K562 (cell line): ENCODE measurements at regions not wholly inside any gene's neighbourhood (a gene's known extent, or its start where the extent isn't known, plus 50 kb on each side); places are given as distances from the start of the nearest gene placed in this dataset.

Experiments
- ATAC-seq: fragments of 200-7000 bp; cut with Tn5 transposase; 3 replicates; pipeline ENCODE4 v1.9.1; 2020; ENCODE audit warnings: moderate library complexity
- BruUV-seq: library from RNA; stranded (reverse); fragments of 400-500 nt; replicated peaks from 2 replicates; lab custom pipeline; 2021; lab: Mats Ljungman, UMichigan
- CTCF ChIA-PET: fragments of 300-600 bp; formaldehyde crosslinking; extraction: SDS; loops from one replicate; lab custom pipeline; 2021; ENCODE audit warnings: low intra/inter-chr PET ratio; lab: Yijun Ruan, JAX
- POLR2A ChIA-PET: fragments of 300-600, 350-650 bp; sonication (Branson Sonifier 250); formaldehyde crosslinking; extraction: SDS; loops from one replicate; lab custom pipeline; 2021; ENCODE audit warnings: antibody characterized with exemption, inconsistent platforms; lab: Yijun Ruan, JAX
- DNase-seq, 4 experiments: peaks; one replicate each; pipeline versions ENCODE4 v3.0.0 to v3.0.0-alpha.2; 2011 to 2018; ENCODE audit warnings: low spot score in 3 of 4, mixed read lengths in 3 of 4; ENCODE audit errors: extremely low read depth in 1 of 4
- FAIRE-seq: peaks from 2 replicates; lab custom pipeline; 2011; peaks lifted over from hg19 to GRCh38; lab: Jason Lieb, UNC
- H2AFZ ChIP-seq: 2 replicates; pipeline ENCODE4 v1.6.0; 2011; ENCODE audit warnings: low read depth, low read length, control low read depth, inconsistent platforms
- H3K27ac ChIP-seq: fragments of 200-600 bp; 3 replicates; pipeline ENCODE4 v1.8.0; 2011; ENCODE audit warnings: low read depth, mild to moderate bottlenecking, control low read depth, inconsistent platforms, low read length, moderate library complexity, mixed read lengths; ENCODE audit errors: extremely low read depth
- H3K27me3 ChIP-seq, 2 experiments: fragments of 300-600 bp in 1 of 2; 2 replicates in 1 of 2; 3 replicates in 1 of 2; pipeline versions ENCODE4 v1.6.0 to v1.8.0; 2011; ENCODE audit warnings: inconsistent platforms in 2 of 2, low read length in 2 of 2, mild to moderate bottlenecking in 1 of 2, mixed read lengths in 1 of 2, moderate library complexity in 1 of 2; ENCODE audit not compliant: control insufficient read depth in 2 of 2, insufficient read depth in 2 of 2
- H3K36me3 ChIP-seq: fragments of 300-600 bp; 3 replicates; pipeline ENCODE4 v1.8.0; 2011; ENCODE audit warnings: mild to moderate bottlenecking, low read length, inconsistent platforms; ENCODE audit not compliant: control insufficient read depth, insufficient read depth
- H3K4me1 ChIP-seq, 2 experiments: fragments of 200-600 bp in 1 of 2; replicated peaks in 1 of 2; 2 replicates in 1 of 2; 3 replicates in 1 of 2; pipeline versions ENCODE4 v1.5.1 to v1.8.0; 2011; ENCODE audit warnings: inconsistent platforms in 2 of 2, low read length in 2 of 2, mild to moderate bottlenecking in 1 of 2, mixed read lengths in 1 of 2, moderate library complexity in 1 of 2; ENCODE audit not compliant: control insufficient read depth in 2 of 2, insufficient read depth in 2 of 2
- H3K4me2 ChIP-seq: 2 replicates; pipeline ENCODE4 v1.6.1; 2011; ENCODE audit warnings: low read length, control low read depth, inconsistent platforms, mixed read lengths; ENCODE audit not compliant: insufficient read depth
- H3K4me3 ChIP-seq: fragments of 200-600 bp; sonication (generic), shearing (Covaris generic); 2 replicates; pipeline ENCODE4 v1.5.1; 2016; ENCODE audit warnings: control low read depth, inconsistent platforms
- H3K79me2 ChIP-seq: fragments of 200-600 bp; 3 replicates; pipeline ENCODE4 v1.8.0; 2011; ENCODE audit warnings: low read length, inconsistent platforms; ENCODE audit not compliant: control insufficient read depth, insufficient read depth
- H3K9ac ChIP-seq, 2 experiments: 2 replicates each; pipeline versions ENCODE4 v1.6.0 to v1.6.1; 2011; ENCODE audit warnings: low read depth in 2 of 2, low read length in 2 of 2, control low read depth in 1 of 2, inconsistent platforms in 1 of 2, mild to moderate bottlenecking in 1 of 2, mixed read lengths in 1 of 2; ENCODE audit not compliant: insufficient read depth in 1 of 2
- H3K9me1 ChIP-seq: one replicate; pipeline ENCODE4 v1.6.0; 2011; ENCODE audit warnings: inconsistent platforms, mild to moderate bottlenecking, low read length, moderate library complexity; ENCODE audit not compliant: control insufficient read depth, insufficient read depth
- H3K9me3 ChIP-seq: replicated peaks from 2 replicates; pipeline ENCODE4 v1.5.1; 2011; ENCODE audit warnings: low read depth, low read length, inconsistent platforms; ENCODE audit not compliant: control insufficient read depth, insufficient read depth
- H4K20me1 ChIP-seq: replicated peaks from 2 replicates; pipeline ENCODE4 v1.6.1; 2011; ENCODE audit warnings: low read length, inconsistent platforms, mixed read lengths; ENCODE audit not compliant: control insufficient read depth, insufficient read depth
- ATF4 ChIP-seq: fragments of 450-650 bp; formaldehyde crosslinking; IDR thresholded peaks from 2 replicates; pipeline ENCODE4 v1.4.0; 2022; ENCODE audit warnings: mild to moderate bottlenecking, moderate library complexity
- DACH1 ChIP-seq: fragments of 450-650 bp; IDR thresholded peaks from 2 replicates; pipeline ENCODE4 v1.6.1; 2018; ENCODE audit not compliant: partially characterized antibody
- E2F3 ChIP-seq: fragments of 250-450 bp; sonication (Bioruptor Pico); IDR thresholded peaks from 2 replicates; pipeline ENCODE4 v1.4.0; 2020; ENCODE audit warnings: mild to moderate bottlenecking
- E2F4 ChIP-seq: sonication (generic); formaldehyde crosslinking; IDR thresholded peaks from 2 replicates; pipeline ENCODE4 v1.8.0; 2022; ENCODE audit warnings: mild to moderate bottlenecking, low read depth, missing genetic modification reagents
- GTF2E2 ChIP-seq: fragments of 200-800 bp; sonication (Bioruptor generic); IDR thresholded peaks from 2 replicates; pipeline ENCODE4 v1.6.1; 2016; ENCODE audit warnings: missing genetic modification characterization, missing compliant biosample characterization
- POLR2A ChIP-seq: fragments of 450-650 bp; conservative IDR thresholded peaks from 2 replicates; pipeline ENCODE4 v1.6.1; 2016
- STAG1 ChIP-seq: sonication (generic); formaldehyde crosslinking; IDR thresholded peaks from 2 replicates; pipeline ENCODE4 v1.5.0; 2020; ENCODE audit warnings: missing genetic modification reagents, borderline replicate concordance
- STAT6 ChIP-seq: sonication (generic); formaldehyde crosslinking; IDR thresholded peaks from 2 replicates; pipeline ENCODE4 v1.8.1; 2023; ENCODE audit warnings: mild to moderate bottlenecking, missing genetic modification reagents
- TAF9B ChIP-seq: fragments of 450-650 bp; IDR thresholded peaks from 2 replicates; pipeline ENCODE4 v1.6.1; 2018; ENCODE audit warnings: mild to moderate bottlenecking; ENCODE audit not compliant: partially characterized antibody
- TFAM ChIP-seq: fragments of 250-450 bp; sonication (Bioruptor Pico); conservative IDR thresholded peaks from 2 replicates; pipeline ENCODE4 v1.5.0; 2021; ENCODE audit warnings: mild to moderate bottlenecking, moderate library complexity
- TRIM24 ChIP-seq, 2 experiments: fragments of 450-650 bp; IDR thresholded peaks; 2 replicates each; pipeline ENCODE4 v1.6.1; 2016
- ZEB2 ChIP-seq: fragments of 450-650 bp; IDR thresholded peaks from 2 replicates; pipeline ENCODE4 v1.6.1; 2016
- ZNF133 ChIP-seq: fragments of 250-450 bp; sonication (Bioruptor Pico); IDR thresholded peaks from 2 replicates; pipeline ENCODE4 v1.4.0; 2020; ENCODE audit warnings: mild to moderate bottlenecking
- ZNF280B ChIP-seq: fragments of 250-450 bp; sonication (Bioruptor Pico); IDR thresholded peaks from 2 replicates; pipeline ENCODE4 v1.5.1; 2021; ENCODE audit warnings: mild to moderate bottlenecking
- ZNF639 ChIP-seq, 2 experiments: fragments of 200-800 bp in 1 of 2; sonication (Bioruptor generic) in 1 of 2; sonication (generic) in 1 of 2; formaldehyde crosslinking in 1 of 2; IDR thresholded peaks in 1 of 2; conservative IDR thresholded peaks in 1 of 2; 2 replicates each; pipeline versions ENCODE4 v1.5.0 to v1.6.1; 2016 to 2020; ENCODE audit warnings: missing compliant biosample characterization in 1 of 2, missing genetic modification characterization in 1 of 2, missing genetic modification reagents in 1 of 2
- ZNF778 ChIP-seq: fragments of 450-650 bp; formaldehyde crosslinking; IDR thresholded peaks from 2 replicates; pipeline ENCODE4 v1.4.0; 2020; ENCODE audit warnings: mild to moderate bottlenecking, moderate library complexity
- WGBS: fragments of 100-300 bp; shearing (Covaris generic); methylation state at CpG from one replicate; pipeline ENCODE4 v1.1.6; 2016; ENCODE audit warnings: low coverage, mixed read lengths; ENCODE audit not compliant: insufficient coverage; ENCODE audit errors: missing lambda C conversion rate; 5-methylcytosine and 5-hydroxymethylcytosine counted together
- in situ Hi-C: fragments of 300-500 bp; cut with MboI; formaldehyde crosslinking; loops from 4 replicates; pipeline ENCODE4 v1.15.0; 2018; ENCODE audit warnings: inconsistent platforms, mixed read lengths
- intact Hi-C: fragments of 100-400 bp; cut with micrococcal nuclease; formaldehyde crosslinking; loops from 2 replicates; pipeline ENCODE4 v1.14.2; 2022

- Histone ChIP-seq H3K9ac (no peak overlapping the region), H3K4me2 (no peak overlapping the region), H3K9me3 (no peaks in the 10 kb centered on the region), H3K4me3 (no peak overlapping the region), H3K9me1 (no peaks in the 10 kb centered on the region), H4K20me1 (no peaks in the 10 kb centered on the region), H3K4me1 (no peaks in the 10 kb centered on the region), H3K36me3 (no peaks in the 10 kb centered on the region), H3K27me3 (no peaks in the 10 kb centered on the region), H3K27ac (no peak overlapping the region), H3K79me2 (no peaks in the 10 kb centered on the region), H2AFZ (no peak overlapping the region)
- WGBS = 6% methylated on average over 4 of the region's 5 CpGs
- DNase-seq = no peak
- CTCF ChIA-PET = no interaction called here
- no peak for FAIRE-seq
- TF ChIP-seq ZNF639 (CRISPR knock-in tag; conservative IDR thresholded peaks at IDR 0.05 in 1 of 2, IDR thresholded peaks at IDR 0.05 in 1 of 2) (no peak), TRIM24 (IDR thresholded peaks at IDR 0.05) (no peak), GTF2E2 (no peak), STAG1 (CRISPR knock-in tag) (no peak), TAF9B (no peak), ATF4 (CRISPR knock-in tag) (no peak), ZNF280B (CRISPR knock-in tag) (no peak), POLR2A (no peak), STAT6 (CRISPR knock-in tag) (no peak), ZNF133 (CRISPR knock-in tag) (no peak), ZEB2 (no peak), E2F3 (CRISPR knock-in tag) (no peak), DACH1 (no peak), ZNF778 (CRISPR knock-in tag) (no peak), E2F4 (no peak), TFAM (CRISPR knock-in tag) (no peak)
- in situ Hi-C loops (no loop called here), intact Hi-C loops (no loop called here)
- no TSS peak for BruUV-seq
- POLR2A ChIA-PET = no interaction called here
- ATAC-seq = no peak
These were observed 417.5 kb downstream of the EFNA5 start for GRCh38 chr5:107253246-107253645.
